Large intestine (tissue), 3 donors: ENCODE measurements at regions not wholly inside any gene's neighbourhood (a gene's known extent, or its start where the extent isn't known, plus 50 kb on each side); places are given as distances from the start of the nearest gene placed in this dataset.

Experiments used
- DNase-seq, 2 donors: peaks; one replicate each; pipeline versions ENCODE4 v3.0.0 to v3.0.0-alpha.2; 2013
- H3K27ac ChIP-seq: one replicate; pipeline ENCODE4 v1.5.1; 2013; ENCODE audit warnings: low read length
- H3K27me3 ChIP-seq: 2 replicates; pipeline ENCODE4 v1.6.1; 2013; ENCODE audit warnings: low read length; ENCODE audit not compliant: control insufficient read depth, insufficient read depth
- H3K36me3 ChIP-seq: 2 replicates; pipeline ENCODE4 v1.6.1; 2013; ENCODE audit warnings: low read length; ENCODE audit not compliant: control insufficient read depth, insufficient read depth
- H3K4me1 ChIP-seq: one replicate; pipeline ENCODE4 v1.6.1; 2013; ENCODE audit warnings: low read length; ENCODE audit not compliant: control insufficient read depth, insufficient read depth
- H3K4me3 ChIP-seq: one replicate; pipeline ENCODE4 v1.5.1; 2013; ENCODE audit warnings: low read length
- H3K9me3 ChIP-seq: one replicate; pipeline ENCODE4 v1.6.1; 2013; ENCODE audit warnings: mild to moderate bottlenecking, low read depth, low read length, moderate library complexity; ENCODE audit not compliant: control insufficient read depth
- WGBS: methylation state at CpG from one replicate; pipeline ENCODE4 v1.1.5; 2013; ENCODE audit warnings: low lambda C conversion rate; ENCODE audit not compliant: insufficient coverage; 5-methylcytosine and 5-hydroxymethylcytosine counted together

GRCh38 chr12:83335748-83336147 is 649.0 kb downstream of the TMTC2 start:
- no peaks in the 10 kb centered on the region for H3K27me3 ChIP-seq
- no peak overlapping the region for H3K4me3 ChIP-seq
- no peak for DNase-seq
- no peaks in the 10 kb centered on the region for H3K9me3 ChIP-seq
- no peaks in the 10 kb centered on the region for H3K36me3 ChIP-seq
- H3K4me1 ChIP-seq = no peaks in the 10 kb centered on the region
- H3K27ac ChIP-seq = no peak overlapping the region
- no CpG with 5 or more reads among the region's 2 CpGs for WGBS

- no peaks in the 10 kb centered on the region for H3K9me3 ChIP-seq
- no peaks in the 10 kb centered on the region for H3K36me3 ChIP-seq
- H3K4me1 ChIP-seq = no peaks in the 10 kb centered on the region
- H3K27me3 ChIP-seq = no peaks in the 10 kb centered on the region
- DNase-seq = no peak
- H3K27ac ChIP-seq = no peak overlapping the region
- no peak overlapping the region for H3K4me3 ChIP-seq
Measured at GRCh38 chr12:83326666-83327065, 640.0 kb downstream of the TMTC2 start.

- no peaks in the 10 kb centered on the region for H3K27me3 ChIP-seq
- no CpG with 5 or more reads among the region's 1 CpG for WGBS
- no peak for DNase-seq
- no peaks in the 10 kb centered on the region for H3K9me3 ChIP-seq
- H3K36me3 ChIP-seq = no peaks in the 10 kb centered on the region
- no peak overlapping the region for H3K27ac ChIP-seq
- H3K4me3 ChIP-seq = no peak overlapping the region
- H3K4me1 ChIP-seq = no peaks in the 10 kb centered on the region
Measured at GRCh38 chr12:83323866-83324265, 637.2 kb downstream of the TMTC2 start.

GRCh38 chr12:83322809-83323208 is 636.1 kb downstream of the TMTC2 start:
- DNase-seq = no peak
- no CpG with 5 or more reads among the region's 2 CpGs for WGBS
- Histone ChIP-seq H3K27ac (no peak overlapping the region), H3K36me3 (no peaks in the 10 kb centered on the region), H3K4me1 (no peaks in the 10 kb centered on the region), H3K9me3 (no peaks in the 10 kb centered on the region), H3K4me3 (no peak overlapping the region), H3K27me3 (no peaks in the 10 kb centered on the region)

- no CpG with 5 or more reads among the region's 2 CpGs for WGBS
- H3K9me3 ChIP-seq = no peaks in the 10 kb centered on the region
- H3K4me1 ChIP-seq = no peaks in the 10 kb centered on the region
- DNase-seq = no peak
- H3K4me3 ChIP-seq = no peak overlapping the region
- H3K27ac ChIP-seq = no peak overlapping the region
- H3K36me3 ChIP-seq = no peaks in the 10 kb centered on the region
- no peaks in the 10 kb centered on the region for H3K27me3 ChIP-seq
Measured at GRCh38 chr12:83321971-83322370, 635.3 kb downstream of the TMTC2 start.

- Histone ChIP-seq H3K4me1 (no peaks in the 10 kb centered on the region), H3K27ac (no peak overlapping the region), H3K9me3 (no peaks in the 10 kb centered on the region), H3K36me3 (no peaks in the 10 kb centered on the region), H3K27me3 (no peaks in the 10 kb centered on the region), H3K4me3 (no peak overlapping the region)
- WGBS = 79% methylated on average over 2 of the region's 2 CpGs
- no peak for DNase-seq
Measured at GRCh38 chr12:83320350-83320749, 633.6 kb downstream of the TMTC2 start.

- Histone ChIP-seq H3K9me3 (no peaks in the 10 kb centered on the region), H3K4me1 (no peaks in the 10 kb centered on the region), H3K36me3 (no peaks in the 10 kb centered on the region), H3K4me3 (no peak overlapping the region), H3K27ac (no peak overlapping the region), H3K27me3 (no peaks in the 10 kb centered on the region)
- peak; percentile 10 to 25 for DNase-seq
- WGBS = no CpG with 5 or more reads among the region's 1 CpG
Measured at GRCh38 chr12:83318386-83319098, 631.8 kb downstream of the TMTC2 start.

- Histone ChIP-seq H3K36me3 (no peaks in the 10 kb centered on the region), H3K27ac (no peak overlapping the region), H3K9me3 (no peaks in the 10 kb centered on the region), H3K4me3 (no peak overlapping the region), H3K4me1 (no peaks in the 10 kb centered on the region), H3K27me3 (no peaks in the 10 kb centered on the region)
- whole genome bisulfite sequencing = 75% methylated on average over 2 of the region's 3 CpGs
- no peak for DNase-seq
Measured at GRCh38 chr12:83317595-83317994, 630.9 kb downstream of the TMTC2 start.

- H3K9me3 ChIP-seq = no peaks in the 10 kb centered on the region
- H3K27me3 ChIP-seq = no peaks in the 10 kb centered on the region
- H3K4me3 ChIP-seq = no peak overlapping the region
- no peaks in the 10 kb centered on the region for H3K36me3 ChIP-seq
- no peaks in the 10 kb centered on the region for H3K4me1 ChIP-seq
- H3K27ac ChIP-seq = no peak overlapping the region
- DNase-seq = no peak
Measured at GRCh38 chr12:83313827-83314226, 627.1 kb downstream of the TMTC2 start.

GRCh38 chr12:83313322-83313721 is 626.6 kb downstream of the TMTC2 start:
- DNase-seq = no peak
- WGBS = no CpG with 5 or more reads among the region's 2 CpGs
- no peak overlapping the region for H3K4me3 ChIP-seq
- no peaks in the 10 kb centered on the region for H3K9me3 ChIP-seq
- H3K36me3 ChIP-seq = no peaks in the 10 kb centered on the region
- H3K27ac ChIP-seq = no peak overlapping the region
- H3K4me1 ChIP-seq = no peaks in the 10 kb centered on the region
- H3K27me3 ChIP-seq = no peaks in the 10 kb centered on the region

GRCh38 chr12:83276904-83277303 is 590.2 kb downstream of the TMTC2 start:
- 100% methylated on average over 1 of the region's 1 CpG for WGBS
- no peaks in the 10 kb centered on the region for H3K4me1 ChIP-seq

More at GRCh38 chr12:83276904-83277303, 590.2 kb downstream of the TMTC2 start:
- Histone ChIP-seq H3K27ac (no peak overlapping the region), H3K4me3 (no peak overlapping the region), H3K36me3 (no peaks in the 10 kb centered on the region), H3K9me3 (no peaks in the 10 kb centered on the region), H3K27me3 (no peaks in the 10 kb centered on the region)
- no peak for DNase-seq
